Activated T-helper 17 cell treated with anti-CD3 and anti-CD28 coated beads, Interleukin-2, amount 50 U/mL, for 72 hours (primary cell): ENCODE measurements at regions not wholly inside any gene's neighbourhood (a gene's known extent, or its start where the extent isn't known, plus 50 kb on each side); places are given as distances from the start of the nearest gene placed in this dataset.
"Not testable (repeated sequence)": the region's sequence is repeated elsewhere in the genome, so short reads cannot be mapped to it uniquely, and the experiment has no call there.

ENCODE experiments used
- ATAC-seq: fragments of 150-1000 bp; cut with Tn5 transposase; replicated peaks from 2 replicates; pipeline ENCODE4 v1.10.0; 2021; ENCODE audit warnings: mild to moderate bottlenecking, moderate library complexity
- H3K27ac Mint-ChIP-seq: one replicate; pipeline ENCODE4 v1.8.0; 2022; ENCODE audit warnings: mixed read lengths
- H3K27me3 Mint-ChIP-seq: one replicate; pipeline ENCODE4 v1.8.0; 2022; ENCODE audit warnings: mixed read lengths
- H3K36me3 Mint-ChIP-seq: one replicate; pipeline ENCODE4 v1.8.0; 2022; ENCODE audit warnings: low read depth, mild to moderate bottlenecking, mixed read lengths
- H3K4me1 Mint-ChIP-seq: one replicate; pipeline ENCODE4 v1.8.0; 2022; ENCODE audit warnings: mixed read lengths
- H3K4me3 Mint-ChIP-seq: one replicate; pipeline ENCODE4 v1.8.0; 2022; ENCODE audit warnings: mild to moderate bottlenecking, mixed read lengths
- H3K9me3 Mint-ChIP-seq: one replicate; pipeline ENCODE4 v1.8.0; 2022; ENCODE audit warnings: mixed read lengths

GRCh38 chr5:44969825-44970224 lies 161.1 kb downstream of the MRPS30 start:
- peaks cover 8% of the 10 kb centered on the region for H3K9me3 Mint-ChIP-seq
- no peak for ATAC-seq
- H3K4me1 Mint-ChIP-seq = no peaks in the 10 kb centered on the region
- H3K27me3 Mint-ChIP-seq = no peaks in the 10 kb centered on the region
- no peaks in the 10 kb centered on the region for H3K36me3 Mint-ChIP-seq
- no peak overlapping the region for H3K4me3 Mint-ChIP-seq
- no peak overlapping the region for H3K27ac Mint-ChIP-seq

- H3K27me3 Mint-ChIP-seq, H3K4me1 Mint-ChIP-seq, H3K27ac Mint-ChIP-seq, H3K36me3 Mint-ChIP-seq, ATAC-seq, H3K4me3 Mint-ChIP-seq, H3K9me3 Mint-ChIP-seq: not testable (repeated sequence)
Measured at GRCh38 chr5:44970963-44971362, 162.2 kb downstream of the MRPS30 start.

- peaks cover 6% of the 10 kb centered on the region for H3K9me3 Mint-ChIP-seq
- no peak overlapping the region for H3K4me3 Mint-ChIP-seq
- H3K27me3 Mint-ChIP-seq = no peaks in the 10 kb centered on the region
- no peak overlapping the region for H3K27ac Mint-ChIP-seq
- no peaks in the 10 kb centered on the region for H3K4me1 Mint-ChIP-seq
- ATAC-seq = no peak
- H3K36me3 Mint-ChIP-seq = no peaks in the 10 kb centered on the region
Measured at GRCh38 chr5:44974813-44975212, 166.1 kb downstream of the MRPS30 start.

GRCh38 chr5:44981708-44982107 lies 173.0 kb downstream of the MRPS30 start:
- H3K27ac Mint-ChIP-seq = no peak overlapping the region
- ATAC-seq = no peak
- H3K4me1 Mint-ChIP-seq = no peaks in the 10 kb centered on the region
- no peak overlapping the region for H3K4me3 Mint-ChIP-seq
- H3K9me3 Mint-ChIP-seq = peaks cover 28% of the 10 kb centered on the region
- H3K36me3 Mint-ChIP-seq = no peaks in the 10 kb centered on the region
- H3K27me3 Mint-ChIP-seq = no peaks in the 10 kb centered on the region

DNA sequence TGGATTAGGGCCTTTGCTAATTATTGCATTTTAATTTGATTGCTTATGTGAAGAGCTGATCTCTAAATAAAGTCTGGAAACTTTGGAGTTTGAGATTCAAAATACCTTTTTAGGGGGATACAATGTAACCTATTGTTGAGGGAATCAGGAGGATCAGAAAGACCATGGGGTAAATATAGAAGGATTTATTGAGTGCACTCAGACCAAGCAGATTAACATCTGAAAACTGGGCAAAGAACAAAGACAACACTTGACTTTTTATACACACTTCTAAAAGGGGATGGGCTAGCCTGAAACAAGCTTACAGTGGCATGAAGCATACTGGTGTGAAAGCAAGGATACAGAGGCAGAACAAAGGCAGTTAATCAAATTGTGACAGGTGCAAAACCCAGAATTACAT lies 174.3 kb downstream of the MRPS30 start:
- H3K4me3 Mint-ChIP-seq = no peak overlapping the region
- H3K36me3 Mint-ChIP-seq = no peaks in the 10 kb centered on the region
- no peaks in the 10 kb centered on the region for H3K27me3 Mint-ChIP-seq
- H3K27ac Mint-ChIP-seq = no peak overlapping the region
- no peak for ATAC-seq
- H3K4me1 Mint-ChIP-seq = no peaks in the 10 kb centered on the region
- peaks cover 25% of the 10 kb centered on the region for H3K9me3 Mint-ChIP-seq

GRCh38 chr5:44987026-44987425 lies 178.3 kb downstream of the MRPS30 start:
- ATAC-seq = no peak

GRCh38 chr5:44991693-44992092 lies 182.9 kb downstream of the MRPS30 start:
- Mint-ChIP-seq H3K27ac (no peak overlapping the region), H3K4me3 (no peak overlapping the region), H3K4me1 (no peaks in the 10 kb centered on the region), H3K9me3 (peaks cover 4% of the 10 kb centered on the region), H3K27me3 (no peaks in the 10 kb centered on the region), H3K36me3 (no peaks in the 10 kb centered on the region)
- ATAC-seq = no peak

More at GRCh38 chr5:44987026-44987425, 178.3 kb downstream of the MRPS30 start:
- Mint-ChIP-seq H3K4me3 (no peak overlapping the region), H3K4me1 (no peaks in the 10 kb centered on the region), H3K9me3 (peaks cover 22% of the 10 kb centered on the region), H3K27me3 (no peaks in the 10 kb centered on the region), H3K36me3 (no peaks in the 10 kb centered on the region), H3K27ac (no peak overlapping the region)

- Mint-ChIP-seq H3K27ac (no peak overlapping the region), H3K9me3 (peaks cover 4% of the 10 kb centered on the region), H3K4me3 (no peak overlapping the region), H3K36me3 (no peaks in the 10 kb centered on the region), H3K4me1 (no peaks in the 10 kb centered on the region), H3K27me3 (no peaks in the 10 kb centered on the region)
- ATAC-seq = no peak
Measured at GRCh38 chr5:44993286-44993685, 184.5 kb downstream of the MRPS30 start.

GRCh38 chr5:44997506-44997905 lies 188.8 kb downstream of the MRPS30 start:
- ATAC-seq = no peak
- Mint-ChIP-seq H3K4me1 (no peaks in the 10 kb centered on the region), H3K36me3 (no peaks in the 10 kb centered on the region), H3K27me3 (no peaks in the 10 kb centered on the region), H3K4me3 (no peak overlapping the region), H3K9me3 (no peaks in the 10 kb centered on the region), H3K27ac (no peak overlapping the region)

DNA sequence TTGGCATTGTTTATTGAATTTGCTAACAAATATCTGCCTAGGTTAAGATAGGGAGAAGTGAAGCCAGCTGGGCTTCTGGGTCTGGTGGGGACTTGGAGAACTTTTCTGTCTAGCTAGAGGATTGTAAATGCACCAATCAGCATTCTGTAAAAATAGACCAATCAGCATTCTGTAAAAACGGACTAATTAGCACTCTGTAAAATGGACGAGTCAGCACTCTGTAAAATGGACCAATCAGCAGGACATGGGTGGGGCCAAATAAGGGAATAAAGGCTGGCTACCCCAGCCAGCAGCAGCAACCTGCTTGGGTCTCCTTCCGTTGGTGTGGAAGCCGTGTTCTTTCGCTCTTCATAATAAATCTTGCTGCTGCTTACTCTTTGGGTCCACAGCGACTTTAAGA lies 198.4 kb downstream of the MRPS30 start:
- ATAC-seq, H3K27ac Mint-ChIP-seq, H3K9me3 Mint-ChIP-seq, H3K4me1 Mint-ChIP-seq, H3K4me3 Mint-ChIP-seq, H3K27me3 Mint-ChIP-seq, H3K36me3 Mint-ChIP-seq: not testable (repeated sequence)

DNA sequence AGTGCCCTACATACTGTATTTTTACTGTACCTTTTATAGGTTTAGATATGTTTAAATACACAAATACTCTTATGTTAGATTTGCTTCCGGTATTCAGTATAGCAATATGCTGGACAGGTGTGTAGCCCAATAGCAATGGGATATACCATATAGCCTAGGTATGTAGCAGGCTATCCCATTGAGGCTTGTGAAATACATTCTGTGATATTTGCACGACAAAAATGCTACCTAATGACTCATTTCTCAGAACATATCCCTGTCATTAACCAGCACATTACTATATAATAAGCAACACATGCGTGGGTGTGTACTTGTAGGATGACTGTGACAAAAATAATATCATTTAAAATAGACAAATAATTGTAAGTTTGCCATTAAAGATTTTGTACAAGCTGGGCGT lies 208.8 kb downstream of the MRPS30 start:
- H3K4me3 Mint-ChIP-seq = no peak overlapping the region

GRCh38 chr5:45029553-45029952 lies 220.8 kb downstream of the MRPS30 start:
- H3K36me3 Mint-ChIP-seq = no peaks in the 10 kb centered on the region
- H3K9me3 Mint-ChIP-seq = no peaks in the 10 kb centered on the region
- H3K4me3 Mint-ChIP-seq = no peak overlapping the region
- no peak overlapping the region for H3K27ac Mint-ChIP-seq
- H3K27me3 Mint-ChIP-seq = no peaks in the 10 kb centered on the region
- ATAC-seq = no peak
- no peaks in the 10 kb centered on the region for H3K4me1 Mint-ChIP-seq

More for the DNA sequence above, 208.8 kb downstream of the MRPS30 start:
- H3K27ac Mint-ChIP-seq = no peak overlapping the region
- no peaks in the 10 kb centered on the region for H3K27me3 Mint-ChIP-seq
- H3K36me3 Mint-ChIP-seq = no peaks in the 10 kb centered on the region
- no peak for ATAC-seq
- no peaks in the 10 kb centered on the region for H3K4me1 Mint-ChIP-seq
- H3K9me3 Mint-ChIP-seq = no peaks in the 10 kb centered on the region

DNA sequence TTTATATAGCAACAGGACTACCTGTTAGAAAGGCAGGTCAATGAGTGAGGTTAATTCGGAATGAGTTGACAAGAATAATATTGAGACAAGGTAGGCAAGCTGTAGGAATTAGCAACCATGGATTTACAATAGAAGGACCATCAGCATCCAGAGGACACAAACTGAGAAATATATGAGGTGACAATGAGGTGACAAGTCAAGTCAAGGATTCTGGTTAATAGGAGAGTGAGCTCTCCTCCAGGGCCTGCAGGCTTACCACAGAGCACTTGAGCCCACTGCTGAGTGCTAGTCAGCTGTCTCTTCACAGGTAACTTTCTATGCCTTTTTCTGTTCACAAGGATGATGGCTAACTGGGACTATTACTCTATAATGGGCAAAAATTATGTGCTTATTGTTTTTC lies 227.2 kb downstream of the MRPS30 start:
- no peak overlapping the region for H3K27ac Mint-ChIP-seq
- H3K4me3 Mint-ChIP-seq = no peak overlapping the region
- H3K27me3 Mint-ChIP-seq = no peaks in the 10 kb centered on the region
- H3K36me3 Mint-ChIP-seq = no peaks in the 10 kb centered on the region
- no peaks in the 10 kb centered on the region for H3K4me1 Mint-ChIP-seq
- peaks cover 4% of the 10 kb centered on the region for H3K9me3 Mint-ChIP-seq
- ATAC-seq = no peak

GRCh38 chr5:45037927-45038326 lies 229.2 kb downstream of the MRPS30 start:
- H3K27me3 Mint-ChIP-seq = no peaks in the 10 kb centered on the region
- H3K4me3 Mint-ChIP-seq = no peak overlapping the region
- H3K36me3 Mint-ChIP-seq = no peaks in the 10 kb centered on the region
- peaks cover 4% of the 10 kb centered on the region for H3K9me3 Mint-ChIP-seq
- no peaks in the 10 kb centered on the region for H3K4me1 Mint-ChIP-seq
- ATAC-seq = no peak
- no peak overlapping the region for H3K27ac Mint-ChIP-seq

GRCh38 chr5:45038366-45038987 lies 229.7 kb downstream of the MRPS30 start:
- no peak for ATAC-seq
- no peaks in the 10 kb centered on the region for H3K36me3 Mint-ChIP-seq
- H3K9me3 Mint-ChIP-seq = peaks cover 4% of the 10 kb centered on the region
- H3K4me1 Mint-ChIP-seq = no peaks in the 10 kb centered on the region
- no peaks in the 10 kb centered on the region for H3K27me3 Mint-ChIP-seq
- H3K4me3 Mint-ChIP-seq = no peak overlapping the region
- no peak overlapping the region for H3K27ac Mint-ChIP-seq

GRCh38 chr5:45042283-45042682 lies 233.5 kb downstream of the MRPS30 start:
- Mint-ChIP-seq H3K27ac (no peak overlapping the region), H3K36me3 (no peaks in the 10 kb centered on the region), H3K9me3 (peaks cover under 1% of the 10 kb centered on the region), H3K27me3 (no peaks in the 10 kb centered on the region), H3K4me3 (no peak overlapping the region), H3K4me1 (no peaks in the 10 kb centered on the region)
- ATAC-seq = no peak
